NOMO-1 treated with dmso at 0.1 percent for 144 hours (cell line): ENCODE measurements at regions not wholly inside any gene's neighbourhood (a gene's known extent, or its start where the extent isn't known, plus 50 kb on each side); places are given as distances from the start of the nearest gene placed in this dataset.

Experiments
- DNase-seq: peaks from one replicate; lab custom pipeline; 2025; ENCODE audit not compliant: unreplicated experiment; lab: John Stamatoyannopoulos, UW

DNA sequence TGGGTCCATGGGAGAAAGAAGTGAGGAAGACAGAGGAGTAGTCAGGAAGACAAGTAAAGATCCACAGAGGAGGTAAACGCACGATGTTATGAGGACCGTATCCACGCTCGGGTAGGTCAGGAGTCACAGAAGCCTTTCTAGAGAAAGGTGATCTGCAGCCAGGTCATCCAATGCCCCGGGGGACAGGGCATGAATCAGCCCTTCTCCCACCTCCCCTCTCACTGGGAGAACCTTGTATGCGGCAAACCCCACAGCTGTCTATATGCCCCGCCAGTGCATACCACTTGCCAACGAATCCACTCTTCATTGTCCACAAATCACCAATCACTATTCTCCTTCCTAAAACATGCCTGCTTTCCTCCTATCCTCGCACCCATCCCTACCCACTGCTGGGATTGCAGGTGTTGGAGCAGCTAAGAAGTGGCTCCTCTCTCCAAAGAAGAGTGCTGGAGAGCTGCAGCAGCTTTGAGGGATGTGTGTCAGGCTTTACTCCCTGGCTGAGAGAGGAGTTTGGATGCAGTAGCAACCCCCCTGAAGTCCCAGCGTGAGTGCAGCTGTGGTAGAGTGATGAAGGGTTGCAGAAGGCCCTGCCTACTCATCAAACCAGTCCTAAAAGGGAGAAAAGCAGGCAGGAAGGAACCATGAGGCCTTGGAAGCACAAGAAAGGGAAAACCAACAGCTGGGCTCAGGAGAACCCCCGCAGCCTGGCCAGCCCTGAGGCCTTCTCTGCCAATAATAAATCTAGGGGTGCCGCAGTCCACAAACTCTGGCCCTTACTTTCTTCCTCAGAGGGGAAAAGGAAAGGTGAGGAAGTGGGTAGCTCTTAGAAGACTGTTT lies 102.2 kb upstream of the GADD45A start:
- DNase-seq: no peak

DNA sequence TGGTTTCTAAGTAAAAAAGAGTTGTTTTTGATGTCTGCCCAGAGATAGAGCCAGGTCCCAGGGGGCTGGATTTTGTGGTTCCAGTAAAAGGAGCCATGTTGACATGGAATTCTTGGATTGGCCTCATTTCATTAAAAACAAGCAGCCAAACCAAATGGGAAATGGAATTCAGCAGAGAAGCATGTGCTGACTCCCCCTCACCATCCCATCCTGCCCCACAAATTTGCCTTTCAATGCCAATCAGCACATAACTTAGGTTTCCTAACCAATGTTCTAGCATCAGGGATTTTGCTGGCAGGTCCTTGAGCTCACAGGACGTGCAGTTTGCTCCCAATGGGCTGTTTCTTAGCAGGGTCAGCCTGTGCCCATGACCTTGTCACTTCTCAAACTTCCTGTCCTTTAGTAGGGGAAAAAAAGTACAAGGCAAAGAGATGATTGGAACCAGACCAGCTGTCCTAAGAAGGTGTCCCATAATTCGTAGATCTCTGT lies 101.5 kb upstream of the GADD45A start:
- no peak for DNase-seq

DNA sequence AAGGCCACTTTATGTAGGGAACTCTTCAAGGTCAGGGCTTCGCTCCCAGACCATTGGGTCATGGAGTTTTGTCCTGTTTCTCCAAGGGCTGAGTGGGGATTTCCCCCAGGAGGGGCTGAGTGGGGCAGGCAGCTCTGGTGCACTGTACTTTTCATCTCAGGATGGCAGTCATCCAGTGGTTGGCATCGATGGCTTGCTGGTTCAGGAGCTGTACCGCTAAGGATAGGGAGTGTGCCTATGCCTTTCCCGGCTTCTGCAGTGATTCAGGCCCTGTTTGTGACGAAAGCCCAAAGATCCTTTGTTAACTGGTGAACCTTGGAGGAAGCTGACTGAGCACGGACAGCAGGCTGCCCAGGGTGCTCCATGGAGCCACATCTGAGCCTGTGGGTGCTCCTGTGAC lies 100.1 kb upstream of the GADD45A start:
- DNase-seq: no peak

DNA sequence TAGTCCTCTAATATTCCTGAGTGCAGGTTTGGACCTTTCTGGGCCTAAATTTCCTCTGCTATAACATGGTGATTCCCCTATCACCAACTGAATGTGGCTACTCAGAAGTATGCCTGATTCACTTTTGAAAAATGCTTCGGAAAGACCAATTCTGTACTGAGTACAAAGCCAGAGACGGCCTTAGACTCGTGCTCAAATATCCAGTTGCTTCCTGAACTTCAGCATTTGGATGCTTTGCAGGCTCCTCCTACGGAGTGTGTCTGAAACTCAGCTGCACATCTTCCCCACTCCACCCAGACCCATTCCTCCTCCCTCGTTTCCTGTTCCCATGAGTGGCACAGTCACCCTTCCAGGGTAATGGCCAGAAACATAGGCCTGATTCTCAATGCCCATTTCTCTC lies 98.4 kb upstream of the GADD45A start:
- DNase-seq: no peak

DNA sequence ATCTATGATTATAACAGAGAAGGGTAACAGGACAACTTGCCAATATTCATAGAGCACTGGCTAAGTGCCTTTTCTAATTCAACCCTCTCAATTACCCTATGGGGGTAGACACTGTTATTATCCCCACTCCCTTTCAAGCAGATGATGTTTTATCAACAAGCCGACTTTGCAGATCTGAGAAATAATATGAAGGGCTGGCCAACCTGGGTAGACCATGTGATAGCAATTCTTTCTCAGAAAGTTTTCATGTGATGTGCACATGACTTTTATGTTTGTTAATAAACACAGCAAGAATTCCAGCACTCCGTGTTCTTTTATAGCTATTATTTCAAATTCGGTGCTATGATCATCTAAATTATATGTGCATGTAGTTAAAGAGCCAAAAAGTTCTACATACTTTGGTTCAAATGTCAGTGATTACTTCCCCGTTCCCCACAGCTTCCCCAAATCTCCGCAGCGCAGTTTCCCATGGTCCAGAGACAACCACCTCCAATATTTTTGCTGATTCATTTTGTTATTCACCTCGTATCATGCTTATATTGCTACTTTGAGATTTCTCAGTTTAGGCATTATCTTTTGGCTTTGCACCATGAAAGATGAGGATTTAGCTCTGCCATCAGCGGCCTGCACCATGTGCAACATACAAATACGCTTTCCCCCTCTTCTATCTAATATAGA lies 96.7 kb upstream of the GADD45A start:
- DNase-seq: no peak

DNA sequence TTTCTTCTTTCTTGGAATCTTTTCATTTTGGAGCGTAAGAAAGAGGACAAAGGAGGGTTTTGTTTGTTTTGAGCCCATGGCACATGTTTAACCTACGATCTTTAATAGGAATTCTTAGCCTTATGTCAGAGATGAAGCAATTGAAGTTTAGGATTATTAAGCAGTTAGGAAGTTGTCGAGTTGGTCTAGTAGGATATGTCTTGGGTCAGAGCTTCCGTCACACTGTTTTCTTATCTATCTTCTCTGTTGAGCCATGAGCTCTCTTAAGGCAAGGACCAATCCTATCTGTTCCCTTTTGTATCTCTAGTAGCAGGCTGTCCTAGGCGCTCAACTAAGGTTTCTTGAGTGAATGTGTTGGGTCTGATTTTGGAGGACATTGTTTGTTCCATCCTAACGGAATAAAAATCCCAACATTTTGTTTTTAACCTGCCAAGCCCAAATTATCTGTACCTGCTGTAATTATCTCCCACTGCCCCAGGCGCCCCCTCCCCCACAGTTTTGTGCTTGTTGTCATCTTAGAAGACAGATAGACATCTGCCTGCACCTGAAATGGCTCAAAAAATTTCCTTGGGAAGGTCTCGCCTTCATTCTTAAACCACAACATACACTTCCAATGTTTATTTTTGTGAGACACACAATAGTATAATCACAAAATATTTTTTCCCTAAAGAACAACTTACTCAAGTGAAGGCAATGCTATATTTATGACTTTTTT lies 95.3 kb upstream of the GADD45A start:
- no peak for DNase-seq

DNA sequence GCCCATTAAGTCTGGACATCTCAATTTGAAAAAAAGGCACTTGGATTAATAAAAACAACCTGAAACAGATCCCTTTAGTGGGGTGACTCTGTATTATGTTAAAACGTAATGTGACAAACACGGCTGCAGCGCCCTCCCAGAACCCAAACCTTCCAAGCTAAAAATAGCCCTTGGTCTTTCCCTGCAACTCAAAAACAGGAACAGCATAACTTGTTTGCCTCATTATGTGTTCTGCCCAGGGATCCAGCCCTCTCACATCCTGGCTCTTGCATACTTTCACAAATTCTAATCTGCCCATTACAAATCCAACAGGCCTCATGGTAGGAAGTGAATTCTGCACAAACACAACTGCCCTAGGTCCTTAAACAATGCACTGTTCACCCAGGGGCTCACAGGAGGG lies 94.7 kb upstream of the GADD45A start:
- DNase-seq: no peak

DNA sequence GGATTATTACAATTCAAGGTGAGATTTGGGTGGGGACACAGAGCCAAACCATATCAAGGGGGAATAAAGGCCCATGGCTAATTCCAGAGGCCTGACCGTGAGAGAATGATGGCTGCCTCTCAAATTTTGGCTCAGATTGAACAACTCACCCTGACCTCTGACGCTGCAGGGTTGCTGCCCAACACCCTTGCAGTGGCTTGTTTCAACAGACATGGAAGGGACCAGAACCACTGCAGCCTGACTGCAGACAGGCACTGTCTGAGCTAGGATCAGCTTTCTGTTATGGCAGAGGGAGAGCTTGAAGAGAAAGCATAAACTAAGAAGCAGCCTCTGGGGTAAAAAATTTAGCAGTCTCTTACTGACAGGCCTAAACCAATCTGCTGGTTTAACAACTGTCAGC lies 90.2 kb upstream of the GADD45A start:
- DNase-seq: no peak

DNA sequence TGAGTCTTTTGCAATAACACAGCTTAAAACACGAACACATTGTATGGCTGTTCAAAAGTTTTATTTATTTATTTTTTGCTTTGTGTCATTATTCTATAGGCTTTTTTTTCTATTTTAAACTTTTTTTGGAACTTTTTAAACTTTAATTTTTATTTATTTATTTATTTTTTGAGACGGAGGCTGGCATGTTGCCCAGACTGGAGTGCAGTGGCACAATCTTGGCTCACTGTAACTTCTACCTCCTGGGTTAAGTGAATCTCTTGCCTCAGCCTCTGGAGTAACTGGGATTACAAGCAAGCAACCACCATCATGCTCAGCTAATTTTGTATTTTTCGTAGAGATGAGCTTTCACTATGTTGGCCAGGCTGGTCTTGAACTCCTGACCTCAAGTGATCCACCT lies 88.3 kb upstream of the GADD45A start:
- no peak for DNase-seq

DNA sequence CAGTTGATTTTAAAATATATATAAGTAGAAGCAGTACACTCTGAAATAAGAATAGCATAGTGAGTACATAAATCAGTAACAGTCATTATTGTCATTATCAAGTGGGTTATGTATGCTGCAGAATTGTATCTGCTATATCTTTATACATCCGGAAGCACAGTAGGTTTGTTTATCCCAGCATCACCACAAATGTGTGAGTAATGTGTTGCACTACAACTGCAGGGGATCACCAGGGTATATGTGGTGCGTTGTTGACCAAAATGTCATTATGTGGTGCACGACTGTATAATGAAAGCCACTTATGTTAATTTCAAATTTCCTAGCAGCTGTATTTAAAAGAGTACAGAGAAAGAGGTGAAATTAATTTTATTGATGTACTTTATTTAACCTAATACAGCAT lies 87.7 kb upstream of the GADD45A start:
- DNase-seq: no peak

DNA sequence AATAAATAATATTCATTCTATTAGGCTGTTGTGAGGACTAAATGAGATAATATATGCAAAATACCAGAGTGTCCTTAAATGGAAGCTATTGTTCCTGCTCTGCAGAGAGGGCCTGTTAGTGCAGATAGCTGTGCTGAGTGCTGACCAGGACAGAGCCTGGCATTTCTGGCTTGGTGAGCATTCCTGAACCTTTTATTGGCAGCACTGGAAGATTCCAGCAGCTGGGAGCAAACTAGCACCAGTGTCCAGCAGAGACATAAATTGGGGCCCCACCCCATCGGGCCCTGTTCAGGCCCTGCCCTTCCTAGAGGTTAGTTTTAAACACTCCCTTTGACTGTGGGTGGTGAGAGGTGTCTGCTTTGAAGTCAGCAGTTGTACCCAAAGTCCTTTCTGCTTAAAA lies 85.9 kb upstream of the GADD45A start:
- DNase-seq: no peak

DNA sequence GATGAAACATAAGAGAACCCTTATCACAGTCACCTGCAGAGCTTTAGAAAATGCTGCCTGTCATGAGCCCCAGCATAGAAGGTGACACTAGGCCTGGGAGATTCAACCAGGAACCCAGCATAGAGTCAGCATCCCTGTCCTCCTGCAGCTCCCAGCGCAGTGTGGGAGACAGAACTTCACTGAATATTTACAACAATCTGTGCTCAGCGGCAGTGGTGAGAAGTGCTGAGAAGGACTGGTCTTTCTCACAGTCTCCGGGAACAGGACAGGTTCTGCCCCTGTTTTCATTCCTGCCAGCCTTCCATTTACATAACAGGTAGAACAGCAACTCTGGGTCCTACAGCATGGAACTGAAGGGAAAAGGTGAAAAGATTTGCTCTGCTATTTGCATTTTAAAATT lies 83.5 kb upstream of the GADD45A start:
- no peak for DNase-seq

DNA sequence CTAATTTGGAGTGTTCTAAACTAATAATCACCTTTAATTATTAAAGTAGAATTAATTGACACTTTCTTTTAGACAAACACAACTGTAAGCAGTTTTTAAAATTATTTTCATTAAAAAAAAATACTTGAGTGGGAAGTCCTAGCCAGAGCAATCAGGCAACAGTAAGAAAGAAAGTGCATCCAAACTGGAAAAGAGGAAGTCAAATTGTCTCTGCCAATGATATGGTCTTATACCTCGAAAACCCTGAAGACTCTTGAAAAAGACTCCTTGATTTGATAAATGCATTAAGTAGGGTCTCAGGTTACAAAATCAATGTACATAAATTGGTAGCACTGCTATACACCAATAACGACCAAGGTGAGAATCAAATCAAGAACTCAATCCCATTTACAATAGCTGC lies 83.0 kb upstream of the GADD45A start:
- DNase-seq: no peak

DNA sequence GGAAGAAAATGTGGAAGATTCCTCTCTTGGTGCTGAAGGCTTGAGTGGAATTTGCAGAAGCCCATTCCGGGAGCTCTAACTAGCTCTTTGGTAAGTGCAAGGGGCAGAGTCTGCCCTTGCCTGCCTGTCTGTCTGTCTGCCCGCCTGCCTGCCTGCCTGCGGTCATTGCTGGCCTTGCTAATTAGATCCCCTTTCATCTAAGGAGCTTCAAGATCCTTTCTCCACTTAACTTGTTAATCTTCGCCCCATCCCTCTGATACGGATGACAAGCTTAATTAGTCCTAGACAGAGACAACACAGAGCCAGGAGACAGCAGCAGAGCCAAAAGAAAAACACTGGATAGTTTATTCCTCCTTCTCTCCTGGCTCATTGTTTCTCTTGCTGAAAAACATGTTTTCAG lies 80.2 kb upstream of the GADD45A start:
- DNase-seq: no peak

DNA sequence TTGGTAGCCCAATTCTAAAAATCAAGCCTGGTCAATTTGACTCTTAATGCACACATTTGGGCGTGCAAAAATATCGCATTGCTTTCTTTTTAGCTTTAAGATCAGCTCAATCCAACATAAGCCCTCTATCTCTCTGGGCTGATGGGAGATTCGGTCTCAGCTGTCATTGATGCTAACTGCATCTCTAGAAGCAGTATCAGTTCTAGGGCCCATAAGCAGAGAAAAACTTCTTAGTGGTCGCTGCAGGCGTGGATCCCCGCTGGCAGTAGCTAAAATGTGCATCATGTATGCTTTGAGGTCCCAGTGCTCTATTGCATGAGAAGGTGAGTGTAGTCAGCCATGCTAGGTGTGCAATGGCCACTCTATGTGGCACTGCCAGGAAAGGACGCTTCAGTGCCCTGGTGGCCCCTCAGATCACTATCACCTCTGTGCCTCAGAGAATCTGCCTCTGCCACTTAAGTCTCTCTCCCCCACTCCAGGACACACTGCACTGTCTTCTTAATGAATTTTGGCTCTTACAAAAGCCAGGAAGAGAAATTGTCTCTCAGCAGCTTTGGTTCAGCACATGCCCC lies 79.7 kb upstream of the GADD45A start:
- DNase-seq: no peak

DNA sequence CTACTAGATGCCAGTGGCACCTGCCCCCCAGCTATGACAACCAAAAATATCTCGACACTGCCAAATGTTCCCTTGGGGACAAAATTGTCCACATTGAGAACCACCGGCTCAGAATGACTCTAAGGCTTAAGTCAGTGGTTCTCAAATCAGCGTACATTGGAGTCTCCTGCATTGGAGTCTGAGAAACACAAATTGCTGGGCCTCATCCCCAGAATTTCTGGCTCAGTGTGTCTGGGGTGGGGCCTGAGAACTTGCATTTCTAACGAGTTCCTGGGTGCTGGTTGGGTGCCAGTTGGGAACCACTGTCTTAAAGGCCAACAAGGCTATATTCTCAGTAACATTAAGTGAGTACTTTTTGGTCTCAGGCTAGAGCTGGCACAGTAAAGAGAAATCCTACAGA lies 77.7 kb upstream of the GADD45A start:
- no peak for DNase-seq

DNA sequence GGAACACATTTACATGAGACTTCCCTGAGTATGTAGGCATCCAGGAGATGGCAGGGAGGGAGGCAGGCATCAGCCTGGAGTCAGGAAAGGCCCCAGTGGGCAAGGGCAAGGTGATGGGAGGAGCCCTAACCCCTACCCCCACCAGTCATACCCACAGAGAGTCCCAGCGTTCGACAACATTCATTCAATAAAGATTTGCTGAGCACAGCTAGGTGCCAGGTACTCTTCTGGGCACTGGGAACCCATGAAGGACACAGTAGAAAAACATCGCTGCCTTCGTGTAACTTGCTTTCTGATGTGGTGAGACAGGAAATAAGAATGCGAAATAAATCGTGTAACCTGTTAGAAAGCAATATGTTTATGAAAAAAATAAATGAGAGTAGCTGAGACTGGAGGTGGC lies 77.3 kb upstream of the GADD45A start:
- no peak for DNase-seq

DNA sequence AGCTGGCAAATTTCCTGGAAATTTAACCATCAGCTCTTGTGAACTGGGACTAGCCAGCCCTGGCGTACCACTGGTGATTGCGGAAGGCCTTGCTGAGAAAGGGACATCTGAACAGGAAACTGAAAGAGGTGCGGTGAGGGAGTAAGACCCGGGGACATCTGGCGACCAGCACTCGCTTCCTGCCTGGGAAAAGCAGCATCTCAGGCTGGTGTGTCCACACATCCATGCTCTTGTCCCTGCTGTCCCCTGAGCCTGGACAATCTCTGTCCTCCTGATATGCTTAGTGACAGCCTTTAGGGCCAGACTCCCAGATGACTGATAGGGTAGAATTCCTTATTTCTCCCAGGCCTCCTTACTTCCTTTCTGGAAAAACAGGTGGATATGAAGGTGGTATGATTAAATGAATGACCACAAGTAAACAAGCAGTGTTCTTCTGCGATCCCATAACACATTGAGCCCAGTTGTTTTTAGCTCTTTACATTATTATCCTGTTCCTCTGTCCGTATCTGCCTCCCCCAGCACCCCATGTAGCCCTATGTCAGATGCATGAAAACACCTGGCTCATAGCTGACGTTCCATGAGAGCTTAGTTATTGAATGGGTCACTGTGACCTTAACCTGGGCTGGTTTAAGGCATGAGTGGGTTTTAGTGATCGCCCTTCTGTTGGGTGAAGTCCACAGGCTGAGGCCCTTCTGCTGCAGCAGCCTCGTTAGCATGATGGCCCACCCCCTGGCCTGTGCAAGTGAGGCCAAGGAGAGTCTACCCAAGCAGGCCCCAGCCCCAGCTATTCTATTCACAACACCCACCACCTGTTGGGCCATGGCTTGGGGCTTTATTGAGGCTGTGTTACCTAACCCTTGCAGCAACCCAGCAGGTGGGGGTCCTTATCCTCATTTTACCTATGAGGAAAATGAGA lies 76.1 kb upstream of the GADD45A start:
- DNase-seq: no peak

DNA sequence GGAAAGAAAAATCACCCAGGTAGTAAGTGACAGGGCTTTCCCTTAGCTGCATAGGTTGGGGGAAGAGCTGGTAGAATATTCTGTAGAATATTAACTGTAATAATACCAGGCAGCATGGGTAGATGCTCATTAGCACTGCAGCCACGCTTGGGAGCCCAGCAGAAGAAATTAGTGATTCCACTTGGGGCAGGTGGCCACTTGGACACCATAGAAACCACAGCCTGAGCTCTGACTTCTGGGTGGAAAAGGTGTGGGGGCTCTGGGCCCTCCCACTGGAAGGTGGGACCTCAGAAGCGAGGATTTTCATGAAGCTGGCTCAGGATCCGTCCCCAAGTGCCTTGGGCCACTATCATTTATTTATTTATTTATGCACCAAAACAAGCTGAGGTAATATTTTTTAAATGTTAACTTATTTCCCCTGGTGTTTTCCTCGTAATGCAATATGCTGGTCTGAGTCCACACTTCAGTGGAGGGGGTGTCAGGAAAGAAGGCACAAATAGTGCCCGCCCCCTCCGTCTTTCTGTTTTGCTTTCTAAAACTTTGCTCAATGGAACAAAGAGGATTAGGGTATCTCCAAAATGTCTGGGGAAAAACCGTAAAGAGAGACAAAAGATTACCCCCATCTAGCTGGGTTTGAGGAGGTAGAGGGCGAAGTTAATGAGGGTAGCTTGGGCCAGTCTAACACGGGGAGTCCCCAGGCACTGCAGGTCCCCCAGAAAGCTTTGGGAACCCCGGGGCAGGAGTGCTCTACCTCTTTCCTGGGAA lies 75.2 kb upstream of the GADD45A start:
- DNase-seq: no peak

DNA sequence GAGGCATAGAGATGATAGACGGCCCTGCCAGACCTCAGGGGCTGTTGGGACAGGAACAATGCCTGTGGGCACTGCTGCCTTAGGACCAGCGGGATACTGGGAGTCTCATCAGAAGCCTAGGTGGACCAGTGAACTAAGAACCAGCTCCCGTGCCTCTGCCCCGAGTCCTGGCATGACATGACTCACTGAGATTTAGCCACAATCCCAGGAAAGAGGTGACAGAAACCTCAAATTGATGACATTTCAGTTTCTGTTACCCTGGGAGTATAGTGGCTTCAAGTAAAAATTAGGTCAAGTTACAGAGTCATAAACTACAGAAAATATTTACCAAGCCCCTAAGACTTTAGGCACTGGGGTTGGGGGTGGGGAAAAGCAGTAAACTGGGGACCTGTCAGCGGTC lies 74.6 kb upstream of the GADD45A start:
- no peak for DNase-seq
